ENCODE measurements at regions not wholly inside any gene's neighbourhood (a gene's known extent, or its start where the extent isn't known, plus 50 kb on each side); places are given as distances from the start of the nearest gene placed in this dataset.

DNA sequence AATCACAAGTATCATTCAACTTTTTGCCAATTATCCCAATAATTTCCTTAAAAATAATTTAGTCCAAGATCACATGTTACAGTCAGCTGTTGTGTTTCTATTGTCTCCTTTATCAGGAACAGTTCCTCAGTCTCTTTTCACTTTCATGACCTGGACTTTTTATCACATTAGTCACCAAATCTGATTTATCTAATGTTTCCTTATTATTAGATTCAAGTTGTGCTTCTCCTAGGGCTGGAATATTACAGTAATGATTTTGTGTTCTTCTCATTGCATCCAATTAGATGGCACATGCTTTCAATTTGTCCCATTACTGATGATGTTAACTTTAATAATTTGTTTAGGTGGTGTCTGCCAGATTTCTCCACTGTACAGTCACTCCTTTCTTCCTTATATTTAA lies 66.3 kb upstream of the DCBLD2 start:
- Histone ChIP-seq H3K4me3 (no peak overlapping the region), H3K36me3 (no peaks in the 10 kb centered on the region), H3K9me3 (no peaks in the 10 kb centered on the region), H3K4me1 (no peaks in the 10 kb centered on the region), H3K27me3 (ENCODE audit: low read depth) (no peaks in the 10 kb centered on the region), H3K27ac (no peak overlapping the region)
- DNase-seq (no peak), ATAC-seq (no peak)
- intact Hi-C loops (cut with DNase I) = no loop called here
- TF ChIP-seq, protein P1, sequence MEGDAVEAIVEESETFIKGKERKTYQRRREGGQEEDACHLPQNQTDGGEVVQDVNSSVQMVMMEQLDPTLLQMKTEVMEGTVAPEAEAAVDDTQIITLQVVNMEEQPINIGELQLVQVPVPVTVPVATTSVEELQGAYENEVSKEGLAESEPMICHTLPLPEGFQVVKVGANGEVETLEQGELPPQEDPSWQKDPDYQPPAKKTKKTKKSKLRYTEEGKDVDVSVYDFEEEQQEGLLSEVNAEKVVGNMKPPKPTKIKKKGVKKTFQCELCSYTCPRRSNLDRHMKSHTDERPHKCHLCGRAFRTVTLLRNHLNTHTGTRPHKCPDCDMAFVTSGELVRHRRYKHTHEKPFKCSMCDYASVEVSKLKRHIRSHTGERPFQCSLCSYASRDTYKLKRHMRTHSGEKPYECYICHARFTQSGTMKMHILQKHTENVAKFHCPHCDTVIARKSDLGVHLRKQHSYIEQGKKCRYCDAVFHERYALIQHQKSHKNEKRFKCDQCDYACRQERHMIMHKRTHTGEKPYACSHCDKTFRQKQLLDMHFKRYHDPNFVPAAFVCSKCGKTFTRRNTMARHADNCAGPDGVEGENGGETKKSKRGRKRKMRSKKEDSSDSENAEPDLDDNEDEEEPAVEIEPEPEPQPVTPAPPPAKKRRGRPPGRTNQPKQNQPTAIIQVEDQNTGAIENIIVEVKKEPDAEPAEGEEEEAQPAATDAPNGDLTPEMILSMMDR (IDR thresholded peaks at IDR 0.05) = no peak

- Histone ChIP-seq H3K36me3 (no peaks in the 10 kb centered on the region), H3K4me1 (no peaks in the 10 kb centered on the region), H3K27me3 (ENCODE audit: low read depth) (no peaks in the 10 kb centered on the region), H3K27ac (no peak overlapping the region), H3K9me3 (no peaks in the 10 kb centered on the region), H3K4me3 (no peak overlapping the region)
- TF ChIP-seq, protein P1 (IDR thresholded peaks at IDR 0.05) = no peak
- intact Hi-C loops (cut with DNase I) = no loop called here
- ATAC-seq = no peak
- no peak for DNase-seq
Measured at GRCh38 chr3:98966862-98967546, 65.5 kb upstream of the DCBLD2 start.

DNA sequence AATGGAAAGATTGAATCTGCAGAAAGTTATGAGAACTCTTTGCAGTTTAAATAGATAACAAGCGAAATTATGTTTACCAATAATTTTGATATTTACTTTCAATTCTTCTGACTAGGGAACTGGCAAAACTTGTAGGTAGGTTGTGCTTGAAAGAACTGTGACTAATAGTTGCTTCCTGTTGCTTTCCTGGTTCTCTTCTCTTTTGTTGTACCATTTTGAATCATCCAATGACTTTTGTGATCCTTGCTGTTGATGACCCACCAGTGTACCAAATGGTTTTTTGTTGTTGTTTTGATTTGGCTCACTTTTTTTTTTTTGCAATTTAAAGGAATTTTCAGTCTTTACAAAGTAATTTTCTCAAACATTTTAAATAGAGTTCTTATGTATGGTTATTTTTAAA lies 64.9 kb upstream of the DCBLD2 start:
- Histone ChIP-seq H3K4me3 (no peak overlapping the region), H3K9me3 (no peaks in the 10 kb centered on the region), H3K36me3 (no peaks in the 10 kb centered on the region), H3K27me3 (ENCODE audit: low read depth) (no peaks in the 10 kb centered on the region), H3K27ac (no peak overlapping the region), H3K4me1 (no peaks in the 10 kb centered on the region)
- intact Hi-C loops (cut with DNase I) = no loop called here
- DNase-seq (no peak), ATAC-seq (no peak)
- TF ChIP-seq, protein P1 (IDR thresholded peaks at IDR 0.05) = no peak

DNA sequence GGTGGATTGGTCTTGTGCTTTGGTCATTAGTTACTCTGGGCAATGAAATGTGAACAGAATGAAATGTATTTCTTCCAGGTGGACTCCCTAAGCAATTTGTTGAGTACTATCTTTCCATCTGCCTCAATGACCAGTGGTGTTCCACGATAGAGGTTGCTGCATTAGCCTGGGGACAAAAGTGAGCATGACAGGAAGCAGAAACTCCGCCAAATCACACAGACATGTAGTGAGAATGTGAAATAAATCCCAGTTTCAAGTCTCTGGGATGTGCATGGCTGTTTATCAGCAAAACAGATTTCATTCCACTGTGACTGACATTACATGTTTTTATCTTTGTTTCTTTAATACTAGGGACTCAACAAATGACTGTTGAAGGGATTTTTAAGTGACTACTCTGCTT lies 63.3 kb upstream of the DCBLD2 start:
- no peak overlapping the region for H3K27ac ChIP-seq
- intact Hi-C loops (cut with DNase I) = no loop called here
- no peaks in the 10 kb centered on the region for H3K4me1 ChIP-seq
- H3K9me3 ChIP-seq = no peaks in the 10 kb centered on the region
- H3K27me3 ChIP-seq (ENCODE audit: low read depth) = no peaks in the 10 kb centered on the region
- DNase-seq = no peak
- H3K4me3 ChIP-seq = no peak overlapping the region
- no peak for ATAC-seq
- no peaks in the 10 kb centered on the region for H3K36me3 ChIP-seq
- TF ChIP-seq, protein P1 (IDR thresholded peaks at IDR 0.05) = no peak

DNA sequence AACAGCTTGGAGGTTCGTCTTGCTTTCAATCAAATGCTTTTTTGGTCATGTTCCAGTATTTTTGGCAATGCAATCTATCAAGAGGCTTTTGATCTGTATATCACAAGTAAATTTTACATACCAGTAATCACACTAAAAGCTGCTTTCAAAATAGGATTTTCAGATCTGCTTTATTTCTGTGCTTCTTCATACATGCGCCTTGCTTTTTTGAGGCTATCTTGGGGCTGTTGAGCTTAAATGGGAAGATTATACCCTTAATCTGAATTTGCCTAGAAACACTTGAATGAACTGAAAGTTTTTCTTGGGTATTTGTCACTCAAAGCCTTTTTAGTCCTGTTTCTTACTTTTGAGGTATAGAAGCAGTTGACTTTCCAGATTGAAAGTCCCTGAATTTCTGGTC lies 62.1 kb upstream of the DCBLD2 start:
- intact Hi-C loops (cut with DNase I) = no loop called here
- TF ChIP-seq, protein P1 (IDR thresholded peaks at IDR 0.05) = no peak
- Histone ChIP-seq H3K36me3 (no peaks in the 10 kb centered on the region), H3K4me1 (no peaks in the 10 kb centered on the region), H3K27ac (no peak overlapping the region), H3K9me3 (no peaks in the 10 kb centered on the region), H3K27me3 (ENCODE audit: low read depth) (no peaks in the 10 kb centered on the region), H3K4me3 (no peak overlapping the region)
- DNase-seq (no peak), ATAC-seq (no peak)
